Breast epithelium (tissue), 3 donors: ENCODE measurements at regions not wholly inside any gene's neighbourhood (a gene's known extent, or its start where the extent isn't known, plus 50 kb on each side); places are given as distances from the start of the nearest gene placed in this dataset.

Source experiments
- POLR2A ChIP-seq: fragments of 450-650 bp; IDR thresholded peaks from one replicate; pipeline ENCODE4 v1.6.1; 2016; ENCODE audit warnings: antibody characterized with exemption, mild to moderate bottlenecking, moderate library complexity
- POLR2AphosphoS5 ChIP-seq, 3 donors: sonication (generic); formaldehyde crosslinking; IDR thresholded peaks; one replicate each; pipeline ENCODE4 v1.6.1; 2017; ENCODE audit warnings: antibody characterized with exemption in 3 of 3
- TF ChIP-seq, protein P1 (sequence below), 3 donors: fragments of 450-650 bp; IDR thresholded peaks; one replicate each; pipeline ENCODE4 v1.5.1; 2016 to 2017; ENCODE audit warnings: antibody characterized with exemption in 3 of 3, mild to moderate bottlenecking in 3 of 3, moderate library complexity in 3 of 3

DNA sequence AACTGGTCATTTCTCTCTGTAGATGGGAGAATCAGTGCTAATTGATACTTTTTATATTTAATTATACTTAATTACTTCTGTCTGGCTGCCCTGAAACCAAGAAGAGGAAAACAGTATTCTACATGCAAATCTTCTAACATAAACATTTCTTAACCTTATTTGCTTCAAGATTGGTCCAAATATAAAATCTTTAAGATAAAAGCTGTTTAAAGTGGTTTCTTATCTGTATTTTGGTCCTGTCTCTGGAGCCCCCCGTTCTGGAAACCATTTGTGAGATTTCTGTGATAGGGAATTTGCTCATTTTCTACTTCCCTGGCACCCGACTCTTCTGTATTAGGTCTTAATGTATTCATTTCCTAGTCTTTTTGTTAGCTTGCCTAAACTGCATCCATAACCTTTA, 168.6 kb downstream of the RNF144B start:
- TF ChIP-seq, protein P1, sequence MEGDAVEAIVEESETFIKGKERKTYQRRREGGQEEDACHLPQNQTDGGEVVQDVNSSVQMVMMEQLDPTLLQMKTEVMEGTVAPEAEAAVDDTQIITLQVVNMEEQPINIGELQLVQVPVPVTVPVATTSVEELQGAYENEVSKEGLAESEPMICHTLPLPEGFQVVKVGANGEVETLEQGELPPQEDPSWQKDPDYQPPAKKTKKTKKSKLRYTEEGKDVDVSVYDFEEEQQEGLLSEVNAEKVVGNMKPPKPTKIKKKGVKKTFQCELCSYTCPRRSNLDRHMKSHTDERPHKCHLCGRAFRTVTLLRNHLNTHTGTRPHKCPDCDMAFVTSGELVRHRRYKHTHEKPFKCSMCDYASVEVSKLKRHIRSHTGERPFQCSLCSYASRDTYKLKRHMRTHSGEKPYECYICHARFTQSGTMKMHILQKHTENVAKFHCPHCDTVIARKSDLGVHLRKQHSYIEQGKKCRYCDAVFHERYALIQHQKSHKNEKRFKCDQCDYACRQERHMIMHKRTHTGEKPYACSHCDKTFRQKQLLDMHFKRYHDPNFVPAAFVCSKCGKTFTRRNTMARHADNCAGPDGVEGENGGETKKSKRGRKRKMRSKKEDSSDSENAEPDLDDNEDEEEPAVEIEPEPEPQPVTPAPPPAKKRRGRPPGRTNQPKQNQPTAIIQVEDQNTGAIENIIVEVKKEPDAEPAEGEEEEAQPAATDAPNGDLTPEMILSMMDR (IDR thresholded peaks at IDR 0.05): no peak
- TF ChIP-seq POLR2A (no peak), POLR2AphosphoS5 (IDR thresholded peaks at IDR 0.05) (no peak)
